GM19397 (cell line): ENCODE measurements at regions not wholly inside any gene's neighbourhood (a gene's known extent, or its start where the extent isn't known, plus 50 kb on each side); places are given as distances from the start of the nearest gene placed in this dataset.
"Not testable (repeated sequence)": the region's sequence is repeated elsewhere in the genome, so short reads cannot be mapped to it uniquely, and the experiment has no call there.

ENCODE experiments used
- ATAC-seq: cut with Tn5 transposase; IDR thresholded peaks from one replicate; pipeline ENCODE4 v1.9.1; 2021; ENCODE audit warnings: mild to moderate bottlenecking, moderate library complexity; ENCODE audit not compliant: unreplicated experiment

DNA sequence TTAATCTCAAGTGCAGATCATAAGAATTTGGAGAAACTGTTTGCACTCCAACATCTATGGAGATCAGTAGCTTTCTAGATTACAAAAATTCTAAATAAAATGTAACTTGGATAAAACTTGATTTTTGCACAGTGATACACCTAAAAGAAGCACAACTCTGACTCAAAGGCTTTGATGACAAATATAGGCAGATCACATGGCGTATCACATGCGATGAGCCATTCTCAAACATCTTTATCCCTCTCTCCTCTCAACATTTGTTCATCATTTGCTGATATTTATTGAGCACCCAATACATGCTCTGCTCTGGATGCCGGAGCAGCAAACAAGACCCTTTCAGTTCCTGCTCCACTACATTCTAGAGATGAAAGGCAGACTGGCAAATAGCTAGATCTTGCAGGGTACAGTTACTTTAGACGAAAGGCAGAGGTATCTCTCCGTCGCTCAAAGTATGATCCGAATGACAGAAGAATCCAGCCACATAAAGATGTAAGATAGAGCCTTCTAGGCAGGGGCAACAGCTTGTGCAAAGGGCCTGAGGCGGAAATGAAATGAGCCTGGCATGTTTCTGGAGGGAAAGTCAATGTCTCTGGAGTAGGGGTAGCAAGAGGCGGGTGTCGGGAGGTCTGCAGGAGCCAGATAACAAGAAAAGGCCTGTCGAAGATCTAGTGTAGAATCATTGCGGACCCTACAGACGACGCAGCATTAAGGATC lies 145.8 kb upstream of the ERRFI1 start:
- no peak for ATAC-seq

GRCh38 chr1:8170059-8170835 lies 144.1 kb upstream of the ERRFI1 start:
- no peak for ATAC-seq

GRCh38 chr1:8169364-8170058 lies 143.4 kb upstream of the ERRFI1 start:
- peak; percentile 57 for ATAC-seq

- ATAC-seq, result no peak
Observed at GRCh38 chr1:8167936-8168335, 141.8 kb upstream of the ERRFI1 start.

DNA sequence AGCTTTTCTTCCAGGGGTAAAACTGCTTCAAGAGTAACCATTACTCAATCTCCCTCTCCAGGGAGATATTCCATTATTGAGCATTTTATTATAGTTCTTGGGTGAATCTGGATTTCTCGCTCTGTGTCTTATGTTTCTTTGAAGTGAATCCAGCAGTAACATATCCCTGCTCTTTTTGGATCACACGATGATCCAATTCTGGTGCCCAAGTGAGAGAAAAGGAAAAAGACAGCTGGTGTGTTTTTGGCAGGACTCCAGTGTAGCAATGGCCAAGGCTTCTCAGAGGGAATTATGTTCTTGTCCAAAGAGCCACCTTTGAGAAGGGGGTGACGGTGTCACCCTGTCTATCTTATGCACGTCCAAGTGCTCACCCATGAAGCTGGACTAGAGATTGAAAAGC lies 140.3 kb upstream of the ERRFI1 start:
- ATAC-seq, result no peak

GRCh38 chr1:8165595-8166360 lies 139.7 kb upstream of the ERRFI1 start:
- no peak for ATAC-seq

DNA sequence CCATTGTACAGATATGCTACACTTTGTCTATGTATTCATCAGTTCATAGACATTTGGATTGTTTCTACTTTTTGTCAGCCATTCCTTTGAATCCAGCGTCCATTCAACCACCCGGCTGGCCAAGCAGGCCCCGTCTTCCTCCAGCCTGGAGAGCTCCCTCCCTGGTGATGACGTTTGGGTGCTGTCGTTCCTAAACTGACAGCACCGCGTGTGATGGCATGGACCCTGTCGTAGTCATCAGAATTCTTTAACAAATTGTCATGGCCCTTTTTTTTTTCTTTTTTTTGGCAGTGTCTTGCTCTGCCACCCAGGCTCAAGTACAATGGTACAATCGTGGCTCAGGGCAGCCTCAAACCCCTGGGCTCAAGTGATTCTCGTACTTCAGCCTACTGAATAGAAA lies 138.6 kb upstream of the ERRFI1 start:
- no peak for ATAC-seq

DNA sequence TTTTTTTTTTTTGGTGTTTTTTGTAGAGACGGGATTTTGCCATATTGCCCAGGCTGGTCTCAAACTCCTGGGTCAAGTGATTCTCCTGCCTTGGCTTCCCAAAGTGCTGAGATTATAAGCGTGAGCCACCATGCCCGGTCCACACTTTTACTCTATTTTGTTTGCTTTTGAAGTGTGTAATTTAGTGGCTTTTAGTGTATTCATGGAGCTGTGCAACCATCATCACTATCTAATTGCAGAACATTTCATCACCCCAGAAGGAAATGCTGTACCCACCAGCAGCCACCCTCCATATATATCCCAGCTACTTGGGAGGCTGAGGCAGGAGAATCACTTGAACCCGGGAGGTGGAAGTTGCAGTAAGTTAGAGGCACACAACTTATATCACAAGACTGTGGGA lies 136.9 kb upstream of the ERRFI1 start:
- ATAC-seq, result no peak

DNA sequence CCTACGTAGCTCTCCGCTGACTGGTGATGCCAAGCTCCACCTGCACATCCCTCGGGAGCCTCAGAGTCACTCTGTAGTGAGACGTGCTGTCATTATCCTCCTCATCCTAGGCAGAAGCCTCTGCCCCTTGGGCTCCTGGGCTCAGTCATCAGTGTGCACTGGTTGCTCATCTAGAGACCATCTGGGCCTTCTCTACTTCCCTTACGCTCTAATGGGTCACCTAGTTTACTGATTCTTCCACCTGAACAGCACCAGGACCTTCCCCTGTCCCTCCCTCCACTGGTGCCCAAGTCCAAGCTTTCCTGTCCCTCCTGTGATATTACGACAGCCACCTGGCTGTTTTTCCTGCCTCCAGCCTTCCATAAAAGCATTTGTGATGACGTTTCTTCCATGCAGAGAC lies 136.1 kb upstream of the ERRFI1 start:
- ATAC-seq, result no peak

GRCh38 chr1:8161546-8162105 lies 135.5 kb upstream of the ERRFI1 start:
- ATAC-seq, result no peak

GRCh38 chr1:8159470-8160024 lies 133.4 kb upstream of the ERRFI1 start:
- ATAC-seq, result no peak

GRCh38 chr1:8158995-8159394 lies 132.9 kb upstream of the ERRFI1 start:
- no peak for ATAC-seq

DNA sequence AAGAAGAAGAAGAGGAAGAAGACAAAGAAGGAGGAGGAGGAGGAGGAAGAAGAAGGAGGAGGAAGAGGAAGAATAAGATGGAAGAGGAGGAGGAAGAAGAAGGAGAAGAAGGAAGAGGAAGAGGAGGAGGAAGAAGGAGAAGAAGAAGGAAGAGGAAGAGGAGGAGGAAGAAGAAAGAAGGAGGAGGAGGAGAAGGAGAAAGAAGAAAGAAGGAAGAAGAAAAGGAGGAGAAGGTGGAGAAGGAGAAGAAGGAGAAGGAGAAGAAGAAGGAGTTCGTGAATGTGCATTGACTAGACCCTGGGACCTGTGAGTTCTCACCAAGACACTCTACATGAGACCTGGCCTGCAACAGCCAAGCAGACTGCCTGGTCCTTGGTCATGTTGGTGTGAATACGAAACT lies 131.7 kb upstream of the ERRFI1 start:
- no peak for ATAC-seq

- no peak for ATAC-seq
Observed at GRCh38 chr1:8155528-8156186, 129.5 kb upstream of the ERRFI1 start.

GRCh38 chr1:8154621-8155052 lies 128.5 kb upstream of the ERRFI1 start:
- ATAC-seq, result no peak

DNA sequence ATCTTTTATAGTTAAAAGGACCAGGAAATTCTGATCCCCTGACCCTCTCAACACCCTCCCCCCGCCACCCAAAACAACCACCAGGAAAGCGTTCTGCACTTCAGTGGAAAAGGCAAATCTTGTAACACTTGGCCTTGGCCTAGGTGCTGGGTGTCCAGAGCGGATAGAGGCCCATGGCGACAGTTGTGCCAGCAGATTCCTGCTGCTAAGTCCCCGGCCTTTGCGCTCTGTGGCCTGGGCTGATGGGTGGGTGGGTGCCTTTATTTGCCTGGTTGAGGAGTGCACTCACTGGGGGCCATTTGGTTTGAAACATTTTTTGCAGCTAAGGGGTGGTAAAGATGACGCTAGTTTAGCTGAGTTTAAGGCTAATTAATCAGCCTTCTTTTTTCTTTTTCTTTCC lies 127.9 kb upstream of the ERRFI1 start:
- ATAC-seq, result no peak

DNA sequence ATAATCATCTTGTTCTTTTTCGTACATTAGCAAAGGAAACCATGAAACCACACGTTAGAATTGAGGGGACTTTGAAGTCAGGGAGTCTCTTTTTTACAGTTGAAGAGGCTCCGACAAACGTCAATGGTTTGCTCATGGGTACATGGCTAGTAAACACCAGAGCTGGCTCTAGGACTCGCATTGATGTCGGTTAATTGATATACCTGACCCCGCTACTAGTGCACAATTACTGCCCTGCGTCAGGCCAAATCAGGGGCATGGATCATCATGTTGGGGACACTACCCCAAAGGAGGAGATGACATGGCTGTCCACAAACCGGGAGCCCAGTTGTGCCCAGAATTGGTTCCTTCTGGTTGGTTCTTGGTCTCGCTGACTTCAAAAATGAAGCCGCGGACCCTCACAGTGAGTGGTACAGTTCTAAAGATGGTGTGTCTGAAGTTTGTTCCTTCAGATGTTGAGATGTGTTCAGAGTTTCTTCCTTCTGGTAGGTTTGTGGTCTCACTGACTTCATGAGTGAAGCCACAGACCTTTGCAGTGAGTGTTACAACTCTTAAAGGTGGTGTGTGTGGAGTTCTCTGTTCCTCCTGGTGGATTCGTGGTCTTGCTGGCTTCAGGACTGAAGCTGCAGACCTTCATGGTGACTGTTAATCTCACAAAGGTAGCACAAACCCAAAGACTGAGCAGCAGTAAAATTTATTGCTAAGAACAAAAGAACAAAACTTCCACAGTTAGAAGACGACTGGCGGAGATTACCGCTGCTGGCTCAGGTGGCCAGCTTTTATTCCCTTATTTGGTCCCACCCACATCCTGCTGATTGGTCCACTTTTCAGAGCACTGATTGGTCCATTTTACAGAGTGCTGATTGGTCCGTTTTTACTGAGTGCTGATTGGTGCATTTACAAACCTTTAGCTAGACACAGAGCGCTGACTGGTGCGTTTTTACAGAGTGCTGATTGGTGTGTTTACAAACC lies 126.9 kb upstream of the ERRFI1 start:
- ATAC-seq, result no peak

- no peak for ATAC-seq
Observed at GRCh38 chr1:8151647-8152046, 125.5 kb upstream of the ERRFI1 start.

GRCh38 chr1:8149756-8150155 lies 123.6 kb upstream of the ERRFI1 start:
- ATAC-seq, result not testable (repeated sequence)
